GM12878 (cell line): ENCODE measurements at regions not wholly inside any gene's neighbourhood (a gene's known extent, or its start where the extent isn't known, plus 50 kb on each side); places are given as distances from the start of the nearest gene placed in this dataset.

Source experiments
- ATAC-seq: fragments of 200-7000 bp; cut with Tn5 transposase; 3 replicates; pipeline ENCODE4 v1.9.1; 2020; ENCODE audit warnings: mild to moderate bottlenecking, moderate library complexity
- BruUV-seq: library from RNA; stranded (reverse); fragments of 400-500 nt; replicated peaks from 2 replicates; lab custom pipeline; 2021; lab: Mats Ljungman, UMichigan
- CTCF ChIA-PET: fragments of 300-600 bp; sonication (Branson Sonifier 250); formaldehyde crosslinking; extraction: SDS; loops from one replicate; lab custom pipeline; 2021; ENCODE audit warnings: inconsistent platforms; lab: Yijun Ruan, JAX
- POLR2A ChIA-PET: fragments of 350-600 bp; formaldehyde crosslinking; extraction: SDS; loops from one replicate; lab custom pipeline; 2021; ENCODE audit warnings: inconsistent platforms; lab: Charles Lee
- RAD21 ChIA-PET: fragments of 300-600 bp; sonication (Branson Sonifier 250); formaldehyde crosslinking; loops from one replicate; lab custom pipeline; 2023; ENCODE audit warnings: antibody characterized with exemption; ENCODE audit not compliant: unreplicated experiment; lab: Charles Lee
- SMC1A ChIA-PET: fragments of 300-600 bp; sonication (Branson Sonifier 250); formaldehyde crosslinking; loops from one replicate; lab custom pipeline; 2023; ENCODE audit not compliant: unreplicated experiment, uncharacterized antibody; lab: Charles Lee
- DNase-seq: peaks from one replicate; pipeline ENCODE4 v3.0.0-alpha.2; 2011; ENCODE audit warnings: low read depth, low spot score
- FAIRE-seq: peaks from 3 replicates; lab custom pipeline; 2011; peaks lifted over from hg19 to GRCh38; lab: Jason Lieb, UNC
- H2AFZ ChIP-seq: 2 replicates; pipeline ENCODE4 v1.6.0; 2011; ENCODE audit warnings: low read depth, low read length, control low read depth; ENCODE audit not compliant: control insufficient read depth
- H3K27ac ChIP-seq: 2 replicates; pipeline ENCODE4 v1.5.1; 2011; ENCODE audit warnings: control low read depth; ENCODE audit not compliant: control insufficient read depth, insufficient read depth
- H3K27me3 ChIP-seq, 2 experiments: replicated peaks in 1 of 2; 2 replicates each; pipeline versions ENCODE4 v1.6.0 to v1.6.1; 2011; ENCODE audit warnings: low read length in 1 of 2; ENCODE audit not compliant: control insufficient read depth in 2 of 2, insufficient read depth in 2 of 2
- H3K36me3 ChIP-seq, 2 experiments: 2 replicates each; pipeline ENCODE4 v1.5.1; 2011; ENCODE audit warnings: low read length in 1 of 2; ENCODE audit not compliant: control insufficient read depth in 2 of 2, insufficient read depth in 2 of 2
- H3K4me1 ChIP-seq: 2 replicates; pipeline ENCODE4 v1.6.1; 2011; ENCODE audit warnings: mild to moderate bottlenecking, low read length, moderate library complexity, mixed read lengths; ENCODE audit not compliant: control insufficient read depth, insufficient read depth
- H3K4me2 ChIP-seq: 2 replicates; pipeline ENCODE4 v1.6.0; 2011; ENCODE audit warnings: control low read depth; ENCODE audit not compliant: control insufficient read depth, insufficient read depth
- H3K4me3 ChIP-seq: fragments of 200-600 bp; sonication (generic); 2 replicates; pipeline ENCODE4 v1.5.1; 2016
- H3K79me2 ChIP-seq: 2 replicates; pipeline ENCODE4 v1.6.0; 2011; ENCODE audit warnings: low read length; ENCODE audit not compliant: control insufficient read depth, insufficient read depth
- H3K9ac ChIP-seq: 2 replicates; pipeline ENCODE4 v1.8.0; 2011; ENCODE audit warnings: low read length, control low read depth, mixed read lengths; ENCODE audit not compliant: control insufficient read depth, insufficient read depth
- H3K9me3 ChIP-seq: replicated peaks from 3 replicates; pipeline ENCODE4 v1.5.1; 2011; ENCODE audit warnings: mild to moderate bottlenecking, low read length; ENCODE audit not compliant: control insufficient read depth, insufficient read depth
- H4K20me1 ChIP-seq: 2 replicates; pipeline ENCODE4 v1.6.0; 2011; ENCODE audit not compliant: control insufficient read depth, insufficient read depth
- ASH2L ChIP-seq: fragments of 300-600, 200-600 bp; sonication (generic); IDR thresholded peaks from 2 replicates; pipeline ENCODE4 v1.6.1; 2017; ENCODE audit warnings: low read depth, mild to moderate bottlenecking, borderline replicate concordance
- E2F4 ChIP-seq: IDR thresholded peaks from 2 replicates; pipeline ENCODE4 v1.6.1; 2012; ENCODE audit warnings: low read depth, low read length, improper control_type of control experiment
- EGR1 ChIP-seq, 2 experiments: IDR thresholded peaks; 1 replicate in 1 of 2; 2 replicates in 1 of 2; pipeline ENCODE4 v1.6.1; 2011 to 2012; ENCODE audit warnings: low read depth in 2 of 2, low read length in 2 of 2, borderline replicate concordance in 1 of 2, mild to moderate bottlenecking in 1 of 2, moderate library complexity in 1 of 2
- FOS ChIP-seq: IDR thresholded peaks from 3 replicates; pipeline ENCODE4 v1.6.1; 2011; ENCODE audit warnings: borderline replicate concordance; ENCODE audit not compliant: insufficient read length; ENCODE audit errors: extremely low read depth
- IKZF1 ChIP-seq: fragments of 450-650 bp; conservative IDR thresholded peaks from 2 replicates; pipeline ENCODE4 v1.6.1; 2017; ENCODE audit warnings: antibody characterized with exemption, mild to moderate bottlenecking
- JUNB ChIP-seq: IDR thresholded peaks from 2 replicates; pipeline ENCODE4 v1.6.1; 2016; ENCODE audit warnings: antibody characterized with exemption, mild to moderate bottlenecking
- JUND ChIP-seq: IDR thresholded peaks from 2 replicates; pipeline ENCODE4 v1.6.1; 2012; ENCODE audit warnings: low read depth, mild to moderate bottlenecking, low read length, improper control_type of control experiment, moderate library complexity
- KDM1A ChIP-seq: fragments of 200-600 bp; sonication (generic); IDR thresholded peaks from 2 replicates; pipeline ENCODE4 v1.6.1; 2016; ENCODE audit warnings: borderline replicate concordance
- PBX3 ChIP-seq: IDR thresholded peaks from 2 replicates; pipeline ENCODE4 v1.6.1; 2011; ENCODE audit warnings: mild to moderate bottlenecking, low read depth, low read length, moderate library complexity; ENCODE audit not compliant: insufficient replicate concordance
- POLR2AphosphoS2 ChIP-seq: IDR thresholded peaks from 2 replicates; pipeline ENCODE4 v1.6.1; 2011; ENCODE audit warnings: low read depth, mild to moderate bottlenecking, low read length, improper control_type of control experiment, moderate library complexity
- POU2F2 ChIP-seq: IDR thresholded peaks from 3 replicates; pipeline ENCODE4 v1.6.1; 2011; ENCODE audit warnings: low read depth, mild to moderate bottlenecking, low read length, borderline replicate concordance
- SKIL ChIP-seq: fragments of 450-650 bp; IDR thresholded peaks from 2 replicates; pipeline ENCODE4 v1.6.1; 2017; ENCODE audit warnings: mild to moderate bottlenecking, low read depth, inconsistent platforms; ENCODE audit not compliant: poor library complexity, severe bottlenecking
- SUZ12 ChIP-seq: fragments of 200-600 bp; sonication (generic); IDR thresholded peaks from one replicate; pipeline ENCODE4 v1.6.1; 2018; ENCODE audit warnings: antibody characterized with exemption, mild to moderate bottlenecking; ENCODE audit not compliant: unreplicated experiment
- ZNF217 ChIP-seq: fragments of 450-650 bp; IDR thresholded peaks from 2 replicates; pipeline ENCODE4 v1.6.1; 2017; ENCODE audit warnings: antibody characterized with exemption, mild to moderate bottlenecking
- ZZZ3 ChIP-seq: IDR thresholded peaks from 2 replicates; pipeline ENCODE4 v1.6.1; 2011; ENCODE audit warnings: low read depth; ENCODE audit not compliant: control insufficient read depth, insufficient read length
- WGBS: methylation state at CpG from one replicate; pipeline ENCODE4 v1.1.6; 2016; ENCODE audit warnings: low lambda C conversion rate; ENCODE audit not compliant: insufficient replicate concordance, insufficient coverage; ENCODE audit errors: missing lambda C conversion rate; 5-methylcytosine and 5-hydroxymethylcytosine counted together
- in situ Hi-C: fragments of 300-500 bp; cut with MboI; formaldehyde crosslinking; loops from 9 replicates; pipeline ENCODE4 v1.14.3; 2018; ENCODE audit warnings: mixed read lengths
- intact Hi-C: fragments of 100-400 bp; cut with micrococcal nuclease; formaldehyde crosslinking; loops from one replicate; pipeline ENCODE4 v1.14.2; 2022; ENCODE audit not compliant: unreplicated experiment
- TF ChIP-seq, protein P1 (sequence below): IDR thresholded peaks from 2 replicates; pipeline ENCODE4 v1.6.1; 2011; ENCODE audit warnings: borderline replicate concordance, low read depth, mild to moderate bottlenecking, moderate library complexity, mixed read lengths, low read length; ENCODE audit not compliant: insufficient read depth; ENCODE audit errors: extremely low read length

- Histone ChIP-seq H3K27me3 (no peaks in the 10 kb centered on the region), H3K27ac (no peak overlapping the region), H4K20me1 (no peaks in the 10 kb centered on the region), H3K4me1 (no peaks in the 10 kb centered on the region), H3K9me3 (no peaks in the 10 kb centered on the region; the same call in 2 of the 3 replicates), H3K4me3 (no peak overlapping the region), H3K9ac (no peak overlapping the region), H2AFZ (no peak overlapping the region), H3K36me3 (no peaks in the 10 kb centered on the region), H3K79me2 (no peaks in the 10 kb centered on the region), H3K4me2 (no peak overlapping the region)
- intact Hi-C loops (no loop called here), in situ Hi-C loops (no loop called here)
- CTCF ChIA-PET, result interaction anchor here (1.2 kb wide), 1 partner anchor 210 kb away, joined by 3 read pairs; no protein-coding TSS in a partner anchor
- POLR2A ChIA-PET, result no interaction called here
- DNase-seq (no peak), FAIRE-seq (no peak), ATAC-seq (no peak)
- RAD21 ChIA-PET, result no interaction called here
- SMC1A ChIA-PET, result no interaction called here
- BruUV-seq, result no TSS peak
- WGBS, result 0% methylated on average over 1 of the region's 1 CpG
- TF ChIP-seq SKIL, result no peak
- no peak for TF ChIP-seq ZNF217
- no peak for TF ChIP-seq PBX3
- TF ChIP-seq EGR1 (IDR thresholded peaks at IDR 0.05; ENCODE audit: borderline replicate concordance in 1 of 2, low read depth in 2 of 2, low read length in 2 of 2), result no peak
- no peak for TF ChIP-seq FOS
- TF ChIP-seq IKZF1, result no peak
- TF ChIP-seq KDM1A, result no peak
- no peak for TF ChIP-seq SUZ12
- TF ChIP-seq POU2F2, result no peak
- TF ChIP-seq JUND, result no peak
- no peak for TF ChIP-seq ASH2L
- TF ChIP-seq, protein P1, sequence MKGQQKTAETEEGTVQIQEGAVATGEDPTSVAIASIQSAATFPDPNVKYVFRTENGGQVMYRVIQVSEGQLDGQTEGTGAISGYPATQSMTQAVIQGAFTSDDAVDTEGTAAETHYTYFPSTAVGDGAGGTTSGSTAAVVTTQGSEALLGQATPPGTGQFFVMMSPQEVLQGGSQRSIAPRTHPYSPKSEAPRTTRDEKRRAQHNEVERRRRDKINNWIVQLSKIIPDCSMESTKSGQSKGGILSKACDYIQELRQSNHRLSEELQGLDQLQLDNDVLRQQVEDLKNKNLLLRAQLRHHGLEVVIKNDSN, result no peak
- no peak for TF ChIP-seq E2F4
- TF ChIP-seq POLR2AphosphoS2, result no peak
- TF ChIP-seq ZZZ3, result no peak
- no peak for TF ChIP-seq JUNB
Measured at GRCh38 chr11:21921151-21921550, 271.7 kb upstream of the ANO5 start.
